ENCODE measurements at regions not wholly inside any gene's neighbourhood (a gene's known extent, or its start where the extent isn't known, plus 50 kb on each side); places are given as distances from the start of the nearest gene placed in this dataset.

GRCh38 chr5:106523852-106524251 is 1146.9 kb downstream of the EFNA5 start:
- H3K9me3 ChIP-seq, result no peaks in the 10 kb centered on the region
- H3K36me3 ChIP-seq, result no peaks in the 10 kb centered on the region
- no peaks in the 10 kb centered on the region for H3K4me1 ChIP-seq (ENCODE audit: control insufficient read depth in 1 of 2, insufficient read depth in 1 of 2, low read depth in 1 of 2, low read length in 1 of 2)
- H3K27me3 ChIP-seq, result no peaks in the 10 kb centered on the region
- H3K4me3 ChIP-seq (ENCODE audit: low read depth in 1 of 2, low read length in 1 of 2), result no peak overlapping the region
- TF ChIP-seq CTCF (IDR thresholded peaks at IDR 0.05), result no peak
- no peak overlapping the region for H3K27ac ChIP-seq

GRCh38 chr5:106522296-106522695 is 1148.4 kb downstream of the EFNA5 start:
- no peak overlapping the region for H3K27ac ChIP-seq
- no peak overlapping the region for H3K4me3 ChIP-seq (ENCODE audit: low read depth in 1 of 2, low read length in 1 of 2)
- H3K27me3 ChIP-seq, result no peaks in the 10 kb centered on the region
- H3K36me3 ChIP-seq, result no peaks in the 10 kb centered on the region
- H3K4me1 ChIP-seq (ENCODE audit: control insufficient read depth in 1 of 2, insufficient read depth in 1 of 2, low read depth in 1 of 2, low read length in 1 of 2), result no peaks in the 10 kb centered on the region
- TF ChIP-seq CTCF (IDR thresholded peaks at IDR 0.05), result no peak
- H3K9me3 ChIP-seq, result no peaks in the 10 kb centered on the region

GRCh38 chr5:106521701-106522100 is 1149.0 kb downstream of the EFNA5 start:
- Histone ChIP-seq H3K27ac (no peak overlapping the region), H3K4me1 (ENCODE audit: control insufficient read depth in 1 of 2, insufficient read depth in 1 of 2, low read depth in 1 of 2, low read length in 1 of 2) (no peaks in the 10 kb centered on the region), H3K4me3 (ENCODE audit: low read depth in 1 of 2, low read length in 1 of 2) (no peak overlapping the region), H3K36me3 (no peaks in the 10 kb centered on the region), H3K27me3 (no peaks in the 10 kb centered on the region), H3K9me3 (no peaks in the 10 kb centered on the region)
- TF ChIP-seq CTCF (IDR thresholded peaks at IDR 0.05), result no peak

GRCh38 chr5:106510321-106510720 is 1160.4 kb downstream of the EFNA5 start:
- H3K27me3 ChIP-seq, result no peaks in the 10 kb centered on the region

GRCh38 chr5:106508894-106509293 is 1161.8 kb downstream of the EFNA5 start:
- H3K27ac ChIP-seq, result no peak overlapping the region
- H3K4me1 ChIP-seq (ENCODE audit: control insufficient read depth in 1 of 2, insufficient read depth in 1 of 2, low read depth in 1 of 2, low read length in 1 of 2), result no peaks in the 10 kb centered on the region
- no peak for TF ChIP-seq CTCF (IDR thresholded peaks at IDR 0.05)
- H3K9me3 ChIP-seq, result no peaks in the 10 kb centered on the region
- H3K27me3 ChIP-seq, result no peaks in the 10 kb centered on the region
- no peaks in the 10 kb centered on the region for H3K36me3 ChIP-seq
- no peak overlapping the region for H3K4me3 ChIP-seq (ENCODE audit: low read depth in 1 of 2, low read length in 1 of 2)

More at GRCh38 chr5:106510321-106510720, 1160.4 kb downstream of the EFNA5 start:
- H3K36me3 ChIP-seq, result no peaks in the 10 kb centered on the region
- TF ChIP-seq CTCF (IDR thresholded peaks at IDR 0.05), result no peak
- H3K4me1 ChIP-seq (ENCODE audit: control insufficient read depth in 1 of 2, insufficient read depth in 1 of 2, low read depth in 1 of 2, low read length in 1 of 2), result no peaks in the 10 kb centered on the region
- H3K27ac ChIP-seq, result no peak overlapping the region
- H3K4me3 ChIP-seq (ENCODE audit: low read depth in 1 of 2, low read length in 1 of 2), result no peak overlapping the region
- H3K9me3 ChIP-seq, result no peaks in the 10 kb centered on the region

GRCh38 chr5:106493910-106494309 is 1176.8 kb downstream of the EFNA5 start:
- no peaks in the 10 kb centered on the region for H3K4me1 ChIP-seq (ENCODE audit: control insufficient read depth in 1 of 2, insufficient read depth in 1 of 2, low read depth in 1 of 2, low read length in 1 of 2)
- H3K9me3 ChIP-seq, result no peaks in the 10 kb centered on the region
- H3K4me3 ChIP-seq (ENCODE audit: low read depth in 1 of 2, low read length in 1 of 2), result no peak overlapping the region
- no peaks in the 10 kb centered on the region for H3K27me3 ChIP-seq
- no peak for TF ChIP-seq CTCF (IDR thresholded peaks at IDR 0.05)
- no peaks in the 10 kb centered on the region for H3K36me3 ChIP-seq
- H3K27ac ChIP-seq, result no peak overlapping the region

All from neutrophil (primary cell).